ENCODE measurements at regions not wholly inside any gene's neighbourhood (a gene's known extent, or its start where the extent isn't known, plus 50 kb on each side); places are given as distances from the start of the nearest gene placed in this dataset.

- intact Hi-C loops (cut with micrococcal nuclease) = no loop called here
- no peak overlapping the region for H3K4me2 ChIP-seq (ENCODE audit: low read length)
- TF ChIP-seq FOSL1 (IDR thresholded peaks at IDR 0.05; ENCODE audit: low read depth) (no peak), REST (IDR thresholded peaks at IDR 0.05; ENCODE audit: low read depth) (no peak), JUND (IDR thresholded peaks at IDR 0.05) (no peak), SIN3A (IDR thresholded peaks at IDR 0.05; ENCODE audit: low read depth) (no peak), SRF (IDR thresholded peaks at IDR 0.05; ENCODE audit: low read depth) (no peak), EZH2phosphoT487 (IDR thresholded peaks at IDR 0.05; ENCODE audit: borderline replicate concordance) (no peak), MAX (IDR thresholded peaks at IDR 0.05) (no peak), ELF1 (IDR thresholded peaks at IDR 0.05; ENCODE audit: borderline replicate concordance, low read depth) (no peak), SP1 (IDR thresholded peaks at IDR 0.05; ENCODE audit: low read depth) (no peak), TCF7L2 (IDR thresholded peaks at IDR 0.05; ENCODE audit: borderline replicate concordance, extremely low read depth, insufficient read depth, insufficient read length) (no peak), EZH2 (IDR thresholded peaks at IDR 0.05) (no peak), POLR2AphosphoS5 (IDR thresholded peaks at IDR 0.05; ENCODE audit: low read depth, low read length) (no peak), EGR1 (IDR thresholded peaks at IDR 0.05; ENCODE audit: low read depth) (no peak), ATF3 (IDR thresholded peaks at IDR 0.05) (no peak)
Measured at GRCh38 chr6:165146456-165146855, 162.9 kb downstream of the C6orf118 start.

More at GRCh38 chr6:165146456-165146855, 162.9 kb downstream of the C6orf118 start:
- ATAC-seq (no peak), DNase-seq (ENCODE audit: low read depth, low spot score) (no peak)
- H4K20me1 ChIP-seq (ENCODE audit: insufficient read depth) = no peaks in the 10 kb centered on the region
- H3K9me2 ChIP-seq (ENCODE audit: insufficient read depth) = no peaks in the 10 kb centered on the region
- H2AFZ ChIP-seq (ENCODE audit: low read depth, low read length, poor library complexity, severe bottlenecking) = no peak overlapping the region
- H3K9me3 ChIP-seq (ENCODE audit: control insufficient read depth in 1 of 2, insufficient read depth in 1 of 2, low read depth in 1 of 2, low read length in 2 of 2) = peaks cover 3 to 4% of the 10 kb centered on the region in 2 experiments; a peak in 2 of 4 replicates
- no peaks in the 10 kb centered on the region for H3K36me3 ChIP-seq (ENCODE audit: control insufficient read depth in 1 of 2, insufficient read depth in 2 of 2, low read length in 2 of 2)
- CTCF ChIA-PET = no interaction called here
- no peaks in the 10 kb centered on the region for H3K4me1 ChIP-seq (ENCODE audit: control insufficient read depth in 1 of 2, insufficient read depth in 2 of 2, low read length in 2 of 2)
- no peak overlapping the region for H3K27ac ChIP-seq (ENCODE audit: low read depth, low read length)
- H3K4me3 ChIP-seq (replicated peaks in 1 of 2; ENCODE audit: low read depth in 1 of 2, low read length in 2 of 2) = no peak overlapping the region
- RAD21 ChIA-PET (ENCODE audit: low non-redundant PET in 1 of 2, low total read pairs in 2 of 2, uncharacterized antibody in 2 of 2, unreplicated experiment in 2 of 2) = no interaction called here
- no TSS peak for BruUV-seq (replicated peaks)
- POLR2A ChIA-PET = no interaction called here
- H3K9ac ChIP-seq (ENCODE audit: low read length) = no peak overlapping the region
- no peaks in the 10 kb centered on the region for H3K79me2 ChIP-seq (ENCODE audit: insufficient read depth, low read length)
- no peaks in the 10 kb centered on the region for H3K27me3 ChIP-seq (ENCODE audit: insufficient read depth, low read length)
